HepG2 (cell line): ENCODE measurements at regions not wholly inside any gene's neighbourhood (a gene's known extent, or its start where the extent isn't known, plus 50 kb on each side); places are given as distances from the start of the nearest gene placed in this dataset.

Experiments used
- CHD2 ChIP-seq: IDR thresholded peaks from 2 replicates; pipeline ENCODE4 v1.6.1; 2011; ENCODE audit warnings: low read depth, low read length, improper control_type of control experiment
- EHMT2 ChIP-seq: fragments of 200-600 bp; sonication (generic); IDR thresholded peaks from 2 replicates; pipeline ENCODE4 v1.7.0; 2017; ENCODE audit warnings: antibody characterized with exemption, low read depth, low read length, borderline replicate concordance
- GPN1 ChIP-seq: sonication (generic); formaldehyde crosslinking; IDR thresholded peaks from 2 replicates; pipeline ENCODE4 v1.5.1; 2020; ENCODE audit warnings: missing genetic modification reagents, borderline replicate concordance
- NCOA2 ChIP-seq: sonication (generic); formaldehyde crosslinking; IDR thresholded peaks from 2 replicates; pipeline ENCODE4 v1.8.0; 2022; ENCODE audit warnings: inconsistent platforms
- TBX2 ChIP-seq: sonication (generic); formaldehyde crosslinking; IDR thresholded peaks from 2 replicates; pipeline ENCODE4 v1.5.0; 2020; ENCODE audit warnings: missing genetic modification reagents, mild to moderate bottlenecking, borderline replicate concordance
- ZFP37 ChIP-seq: sonication (generic); formaldehyde crosslinking; IDR thresholded peaks from 2 replicates; pipeline ENCODE4 v1.4.0; 2020; ENCODE audit warnings: missing genetic modification reagents, borderline replicate concordance
- ZNF251 ChIP-seq: sonication (generic); formaldehyde crosslinking; IDR thresholded peaks from 2 replicates; pipeline ENCODE4 v1.9.0; 2021; ENCODE audit warnings: mild to moderate bottlenecking, missing genetic modification reagents
- ZNF747 ChIP-seq: sonication (generic); formaldehyde crosslinking; IDR thresholded peaks from 2 replicates; pipeline ENCODE4 v1.8.1; 2023; ENCODE audit warnings: missing genetic modification reagents, mild to moderate bottlenecking, borderline replicate concordance
- ZNF790 ChIP-seq: sonication (generic); formaldehyde crosslinking; IDR thresholded peaks from 2 replicates; pipeline ENCODE4 v1.8.0; 2022; ENCODE audit warnings: missing genetic modification reagents, mild to moderate bottlenecking, borderline replicate concordance
- ZNF792 ChIP-seq: IDR thresholded peaks from 2 replicates; pipeline ENCODE4 v1.6.1; 2016
- TF ChIP-seq, protein P1 (sequence below), 2 experiments: fragments of 450-650 bp in 1 of 2; sonication (generic) in 1 of 2; formaldehyde crosslinking in 1 of 2; IDR thresholded peaks; 2 replicates each; pipeline versions ENCODE4 v1.6.1 to v1.8.0; 2016 to 2022; ENCODE audit warnings: antibody characterized with exemption in 1 of 2, mild to moderate bottlenecking in 1 of 2, missing genetic modification reagents in 1 of 2
- TF ChIP-seq, protein P2 (sequence below): sonication (generic); formaldehyde crosslinking; IDR thresholded peaks from 2 replicates; pipeline ENCODE4 v1.4.0; 2020; ENCODE audit warnings: missing genetic modification reagents
- TF ChIP-seq, protein P3 (sequence below): IDR thresholded peaks from 2 replicates; pipeline ENCODE4 v1.6.1; 2016; ENCODE audit warnings: low read depth
- TF ChIP-seq, protein P4 (sequence below): sonication (generic); formaldehyde crosslinking; IDR thresholded peaks from 2 replicates; pipeline ENCODE4 v1.5.0; 2020; ENCODE audit warnings: missing genetic modification reagents

DNA sequence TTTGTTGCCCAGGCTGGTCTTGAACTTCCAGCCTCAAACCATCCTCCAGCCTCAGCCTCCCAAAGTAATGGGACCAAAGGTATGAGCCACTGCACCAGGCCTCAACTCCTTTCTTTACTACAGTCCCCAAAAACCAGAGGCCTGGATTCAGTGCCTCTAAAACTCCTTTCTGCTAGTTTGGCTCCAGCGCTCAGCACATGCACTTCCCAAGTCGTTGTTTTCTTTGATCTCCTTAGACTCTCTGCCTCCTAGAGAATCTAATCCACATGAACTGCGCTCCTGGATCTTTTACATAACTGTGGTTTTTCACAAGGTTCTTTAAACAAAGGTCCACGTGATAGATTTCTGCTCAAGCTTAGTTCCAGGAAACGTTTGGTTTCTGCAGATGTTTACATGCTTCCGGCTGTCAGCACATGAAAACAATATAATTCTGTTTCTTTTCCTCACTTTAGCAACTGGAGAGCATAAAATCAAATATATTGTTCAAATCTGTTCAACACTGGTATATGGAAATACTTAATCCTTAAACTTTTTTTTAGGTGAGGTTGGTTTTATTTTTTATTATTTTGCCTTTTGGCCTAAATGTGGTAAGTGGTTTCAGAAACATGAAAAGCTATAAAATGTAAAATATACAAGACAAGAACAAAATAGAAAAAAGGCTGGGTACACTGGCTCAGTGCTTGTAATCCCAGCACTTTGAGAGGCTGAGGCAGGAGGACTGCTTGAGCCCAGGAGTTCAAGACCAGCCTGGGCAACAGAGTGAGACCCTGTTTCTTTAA lies 270.5 kb upstream of the MKLN1 start (continued):
- TF ChIP-seq, protein P1, sequence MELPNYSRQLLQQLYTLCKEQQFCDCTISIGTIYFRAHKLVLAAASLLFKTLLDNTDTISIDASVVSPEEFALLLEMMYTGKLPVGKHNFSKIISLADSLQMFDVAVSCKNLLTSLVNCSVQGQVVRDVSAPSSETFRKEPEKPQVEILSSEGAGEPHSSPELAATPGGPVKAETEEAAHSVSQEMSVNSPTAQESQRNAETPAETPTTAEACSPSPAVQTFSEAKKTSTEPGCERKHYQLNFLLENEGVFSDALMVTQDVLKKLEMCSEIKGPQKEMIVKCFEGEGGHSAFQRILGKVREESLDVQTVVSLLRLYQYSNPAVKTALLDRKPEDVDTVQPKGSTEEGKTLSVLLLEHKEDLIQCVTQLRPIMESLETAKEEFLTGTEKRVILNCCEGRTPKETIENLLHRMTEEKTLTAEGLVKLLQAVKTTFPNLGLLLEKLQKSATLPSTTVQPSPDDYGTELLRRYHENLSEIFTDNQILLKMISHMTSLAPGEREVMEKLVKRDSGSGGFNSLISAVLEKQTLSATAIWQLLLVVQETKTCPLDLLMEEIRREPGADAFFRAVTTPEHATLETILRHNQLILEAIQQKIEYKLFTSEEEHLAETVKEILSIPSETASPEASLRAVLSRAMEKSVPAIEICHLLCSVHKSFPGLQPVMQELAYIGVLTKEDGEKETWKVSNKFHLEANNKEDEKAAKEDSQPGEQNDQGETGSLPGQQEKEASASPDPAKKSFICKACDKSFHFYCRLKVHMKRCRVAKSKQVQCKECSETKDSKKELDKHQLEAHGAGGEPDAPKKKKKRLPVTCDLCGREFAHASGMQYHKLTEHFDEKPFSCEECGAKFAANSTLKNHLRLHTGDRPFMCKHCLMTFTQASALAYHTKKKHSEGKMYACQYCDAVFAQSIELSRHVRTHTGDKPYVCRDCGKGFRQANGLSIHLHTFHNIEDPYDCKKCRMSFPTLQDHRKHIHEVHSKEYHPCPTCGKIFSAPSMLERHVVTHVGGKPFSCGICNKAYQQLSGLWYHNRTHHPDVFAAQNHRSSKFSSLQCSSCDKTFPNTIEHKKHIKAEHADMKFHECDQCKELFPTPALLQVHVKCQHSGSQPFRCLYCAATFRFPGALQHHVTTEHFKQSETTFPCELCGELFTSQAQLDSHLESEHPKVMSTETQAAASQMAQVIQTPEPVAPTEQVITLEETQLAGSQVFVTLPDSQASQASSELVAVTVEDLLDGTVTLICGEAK (IDR thresholded peaks at IDR 0.05), result no peak
- TF ChIP-seq, protein P1 (CRISPR knock-in tag; IDR thresholded peaks at IDR 0.05), result peak; percentile 17; the same call in 1 of the 2 replicates
- TF ChIP-seq, protein P2, sequence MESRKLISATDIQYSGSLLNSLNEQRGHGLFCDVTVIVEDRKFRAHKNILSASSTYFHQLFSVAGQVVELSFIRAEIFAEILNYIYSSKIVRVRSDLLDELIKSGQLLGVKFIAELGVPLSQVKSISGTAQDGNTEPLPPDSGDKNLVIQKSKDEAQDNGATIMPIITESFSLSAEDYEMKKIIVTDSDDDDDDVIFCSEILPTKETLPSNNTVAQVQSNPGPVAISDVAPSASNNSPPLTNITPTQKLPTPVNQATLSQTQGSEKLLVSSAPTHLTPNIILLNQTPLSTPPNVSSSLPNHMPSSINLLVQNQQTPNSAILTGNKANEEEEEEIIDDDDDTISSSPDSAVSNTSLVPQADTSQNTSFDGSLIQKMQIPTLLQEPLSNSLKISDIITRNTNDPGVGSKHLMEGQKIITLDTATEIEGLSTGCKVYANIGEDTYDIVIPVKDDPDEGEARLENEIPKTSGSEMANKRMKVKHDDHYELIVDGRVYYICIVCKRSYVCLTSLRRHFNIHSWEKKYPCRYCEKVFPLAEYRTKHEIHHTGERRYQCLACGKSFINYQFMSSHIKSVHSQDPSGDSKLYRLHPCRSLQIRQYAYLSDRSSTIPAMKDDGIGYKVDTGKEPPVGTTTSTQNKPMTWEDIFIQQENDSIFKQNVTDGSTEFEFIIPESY, result 0 out of 2 replicates have a peak, but pooled peaks have one; percentile 24
- TF ChIP-seq GPN1 (CRISPR knock-in tag) (no peak), TBX2 (CRISPR knock-in tag) (peak; percentile 77; the same call in 1 of the 2 replicates), ZNF790 (CRISPR knock-in tag) (0 out of 2 replicates have a peak, but pooled peaks have one; percentile 45), EHMT2 (peak; percentile 74; the same call in 1 of the 2 replicates), ZFP37 (no peak), CHD2 (no peak), ZNF251 (CRISPR knock-in tag) (no peak), NCOA2 (CRISPR knock-in tag) (peak; percentile 99), ZNF792 (CRISPR knock-in tag) (peak; percentile 65; the same call in 1 of the 2 replicates), ZNF747 (CRISPR knock-in tag) (peak; percentile 21; the same call in 1 of the 2 replicates)
- TF ChIP-seq, protein P3, sequence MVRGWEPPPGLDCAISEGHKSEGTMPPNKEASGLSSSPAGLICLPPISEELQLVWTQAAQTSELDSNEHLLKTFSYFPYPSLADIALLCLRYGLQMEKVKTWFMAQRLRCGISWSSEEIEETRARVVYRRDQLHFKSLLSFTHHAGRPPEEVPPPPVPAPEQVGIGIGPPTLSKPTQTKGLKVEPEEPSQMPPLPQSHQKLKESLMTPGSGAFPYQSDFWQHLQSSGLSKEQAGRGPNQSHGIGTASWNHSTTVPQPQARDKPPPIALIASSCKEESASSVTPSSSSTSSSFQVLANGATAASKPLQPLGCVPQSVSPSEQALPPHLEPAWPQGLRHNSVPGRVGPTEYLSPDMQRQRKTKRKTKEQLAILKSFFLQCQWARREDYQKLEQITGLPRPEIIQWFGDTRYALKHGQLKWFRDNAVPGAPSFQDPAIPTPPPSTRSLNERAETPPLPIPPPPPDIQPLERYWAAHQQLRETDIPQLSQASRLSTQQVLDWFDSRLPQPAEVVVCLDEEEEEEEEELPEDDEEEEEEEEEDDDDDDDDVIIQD (CRISPR knock-in tag), result peak; percentile 87
- TF ChIP-seq, protein P4, sequence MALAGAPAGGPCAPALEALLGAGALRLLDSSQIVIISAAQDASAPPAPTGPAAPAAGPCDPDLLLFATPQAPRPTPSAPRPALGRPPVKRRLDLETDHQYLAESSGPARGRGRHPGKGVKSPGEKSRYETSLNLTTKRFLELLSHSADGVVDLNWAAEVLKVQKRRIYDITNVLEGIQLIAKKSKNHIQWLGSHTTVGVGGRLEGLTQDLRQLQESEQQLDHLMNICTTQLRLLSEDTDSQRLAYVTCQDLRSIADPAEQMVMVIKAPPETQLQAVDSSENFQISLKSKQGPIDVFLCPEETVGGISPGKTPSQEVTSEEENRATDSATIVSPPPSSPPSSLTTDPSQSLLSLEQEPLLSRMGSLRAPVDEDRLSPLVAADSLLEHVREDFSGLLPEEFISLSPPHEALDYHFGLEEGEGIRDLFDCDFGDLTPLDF (CRISPR knock-in tag), result no peak
